Bronchial epithelial cell (primary cell): ENCODE measurements at regions not wholly inside any gene's neighbourhood (a gene's known extent, or its start where the extent isn't known, plus 50 kb on each side); places are given as distances from the start of the nearest gene placed in this dataset.
A peak's percentile ranks its signal among the peaks of the same experiment; 100 is the strongest.

ENCODE experiments used
- DNase-seq: peaks from one replicate; pipeline ENCODE4 v3.0.0-alpha.2; 2010; ENCODE audit warnings: low read depth
- FAIRE-seq: peaks from 2 replicates; lab custom pipeline; 2011; peaks lifted over from hg19 to GRCh38; lab: Jason Lieb, UNC
- H3K27me3 ChIP-seq: 2 replicates; pipeline ENCODE4 v1.5.1; 2011; ENCODE audit warnings: low read length; ENCODE audit not compliant: control insufficient read depth, insufficient read depth
- H3K36me3 ChIP-seq: 2 replicates; pipeline ENCODE4 v1.5.1; 2011; ENCODE audit warnings: low read length; ENCODE audit not compliant: control insufficient read depth, insufficient read depth
- H3K4me3 ChIP-seq: 2 replicates; pipeline ENCODE4 v1.5.1; 2011; ENCODE audit warnings: mild to moderate bottlenecking, low read depth, low read length, control low read depth
- TF ChIP-seq, protein P1 (sequence below): IDR thresholded peaks from 2 replicates; pipeline ENCODE4 v1.5.1; 2011; ENCODE audit warnings: mild to moderate bottlenecking, moderate library complexity, low read length, control low read depth, inconsistent platforms; ENCODE audit not compliant: insufficient read depth, severe bottlenecking

DNA sequence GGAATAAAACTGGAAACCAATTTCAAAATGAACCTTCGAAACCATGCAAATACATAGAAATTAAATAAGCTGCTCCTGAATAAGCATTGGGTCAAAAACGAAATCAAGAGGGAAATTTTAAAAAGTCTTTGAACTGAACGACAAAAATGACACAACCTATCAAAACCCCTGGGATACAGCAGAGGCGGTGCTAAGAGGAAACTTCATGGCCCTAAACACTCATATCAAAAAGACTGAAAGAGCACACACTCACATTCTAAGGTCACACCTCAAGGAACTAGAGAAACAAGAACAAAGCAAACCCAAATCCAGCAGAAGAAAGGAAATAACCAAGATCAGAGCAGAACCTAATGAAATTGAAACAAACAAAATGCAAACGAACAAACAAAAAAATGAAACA, 85.2 kb upstream of the CDC42BPA start:
- no peaks in the 10 kb centered on the region for H3K27me3 ChIP-seq
- DNase-seq (no peak), FAIRE-seq (no peak)
- no peak overlapping the region for H3K4me3 ChIP-seq
- H3K36me3 ChIP-seq: no peaks in the 10 kb centered on the region
- TF ChIP-seq, protein P1, sequence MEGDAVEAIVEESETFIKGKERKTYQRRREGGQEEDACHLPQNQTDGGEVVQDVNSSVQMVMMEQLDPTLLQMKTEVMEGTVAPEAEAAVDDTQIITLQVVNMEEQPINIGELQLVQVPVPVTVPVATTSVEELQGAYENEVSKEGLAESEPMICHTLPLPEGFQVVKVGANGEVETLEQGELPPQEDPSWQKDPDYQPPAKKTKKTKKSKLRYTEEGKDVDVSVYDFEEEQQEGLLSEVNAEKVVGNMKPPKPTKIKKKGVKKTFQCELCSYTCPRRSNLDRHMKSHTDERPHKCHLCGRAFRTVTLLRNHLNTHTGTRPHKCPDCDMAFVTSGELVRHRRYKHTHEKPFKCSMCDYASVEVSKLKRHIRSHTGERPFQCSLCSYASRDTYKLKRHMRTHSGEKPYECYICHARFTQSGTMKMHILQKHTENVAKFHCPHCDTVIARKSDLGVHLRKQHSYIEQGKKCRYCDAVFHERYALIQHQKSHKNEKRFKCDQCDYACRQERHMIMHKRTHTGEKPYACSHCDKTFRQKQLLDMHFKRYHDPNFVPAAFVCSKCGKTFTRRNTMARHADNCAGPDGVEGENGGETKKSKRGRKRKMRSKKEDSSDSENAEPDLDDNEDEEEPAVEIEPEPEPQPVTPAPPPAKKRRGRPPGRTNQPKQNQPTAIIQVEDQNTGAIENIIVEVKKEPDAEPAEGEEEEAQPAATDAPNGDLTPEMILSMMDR: no peak

- FAIRE-seq: no peak
- no peak for DNase-seq
- Histone ChIP-seq H3K4me3 (no peak overlapping the region), H3K36me3 (no peaks in the 10 kb centered on the region), H3K27me3 (no peaks in the 10 kb centered on the region)
- TF ChIP-seq, protein P1: no peak
These were observed 83.5 kb upstream of the CDC42BPA start for GRCh38 chr1:227401562-227402342.

- Histone ChIP-seq H3K4me3 (no peak overlapping the region), H3K36me3 (no peaks in the 10 kb centered on the region), H3K27me3 (no peaks in the 10 kb centered on the region)
- FAIRE-seq: no peak
- TF ChIP-seq, protein P1: no peak
- DNase-seq: no peak
These were observed 80.9 kb upstream of the CDC42BPA start for GRCh38 chr1:227399152-227399730.

GRCh38 chr1:227397354-227397978, 79.2 kb upstream of the CDC42BPA start:
- TF ChIP-seq, protein P1: no peak
- H3K36me3 ChIP-seq: no peaks in the 10 kb centered on the region
- H3K4me3 ChIP-seq: no peak overlapping the region
- FAIRE-seq (no peak), DNase-seq (no peak)
- H3K27me3 ChIP-seq: no peaks in the 10 kb centered on the region

- no peak overlapping the region for H3K4me3 ChIP-seq
- FAIRE-seq (no peak), DNase-seq (peak; percentile 51)
- TF ChIP-seq, protein P1: no peak
- no peaks in the 10 kb centered on the region for H3K27me3 ChIP-seq
- H3K36me3 ChIP-seq: no peaks in the 10 kb centered on the region
These were observed 78.5 kb upstream of the CDC42BPA start for GRCh38 chr1:227396539-227397353.
